ENCODE measurements at regions not wholly inside any gene's neighbourhood (a gene's known extent, or its start where the extent isn't known, plus 50 kb on each side); places are given as distances from the start of the nearest gene placed in this dataset.

DNA sequence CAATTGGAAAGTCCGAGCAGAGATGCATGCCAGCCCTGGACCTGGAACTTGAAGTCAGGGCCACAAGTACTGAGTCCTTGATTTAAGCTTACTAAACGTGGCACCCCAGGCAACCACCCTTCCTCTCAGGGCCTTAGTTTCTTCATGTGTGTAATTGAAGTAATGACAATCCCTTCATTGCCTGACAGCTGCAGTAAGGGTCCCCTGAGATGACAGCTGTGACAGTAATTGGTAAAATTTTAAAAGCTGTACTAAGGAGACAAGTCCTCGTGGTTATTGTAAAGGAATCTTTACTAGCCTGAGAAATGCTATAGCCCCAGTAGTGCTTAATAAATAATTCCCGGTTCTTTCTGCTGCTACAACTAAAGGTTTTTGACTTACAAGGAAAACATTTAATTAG, 175.1 kb upstream of the RADX start:
- Mint-ChIP-seq H3K9me3 (peaks cover 0 to 2% (median 0%) of the 10 kb centered on the region in 7 donors), H3K4me1 (no peaks in the 10 kb centered on the region)

DNA sequence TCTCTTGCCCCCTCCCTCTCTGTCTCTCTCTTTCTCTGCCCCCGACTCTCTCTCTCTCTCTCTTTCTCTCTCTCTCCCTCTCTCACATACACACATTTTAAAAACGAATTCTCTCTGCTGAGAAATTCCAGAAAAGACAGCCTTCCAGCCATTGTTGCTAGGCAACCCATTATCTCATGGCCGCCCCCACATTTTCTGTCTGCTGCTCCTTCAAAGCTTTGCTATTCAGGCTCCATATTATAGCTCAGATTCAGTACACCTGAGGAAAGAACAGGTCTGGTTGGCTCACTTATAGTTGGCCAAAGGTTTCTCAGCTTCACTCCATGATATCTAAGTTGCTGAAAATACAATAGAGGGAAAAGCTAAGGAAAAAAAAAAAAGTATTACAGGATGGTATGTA, 174.4 kb upstream of the RADX start:
- ATAC-seq (ENCODE audit: low read depth in 2 of 2) (no peak), DNase-seq (no peak)
- Histone ChIP-seq H3K4me3 (ENCODE audit: low read depth, low read length) (no peak overlapping the region), H3K4me1 (ENCODE audit: control insufficient read depth, insufficient read depth, low read length, poor library complexity, severe bottlenecking) (no peaks in the 10 kb centered on the region), H3K9me3 (ENCODE audit: control insufficient read depth in 2 of 2, low read length in 2 of 2) (no peaks in the 10 kb centered on the region), H3K36me3 (ENCODE audit: control insufficient read depth, insufficient read depth, low read length) (no peaks in the 10 kb centered on the region), H3K27ac (ENCODE audit: insufficient read depth, low read length, poor library complexity, severe bottlenecking) (no peak overlapping the region), H3K27me3 (ENCODE audit: control insufficient read depth, insufficient read depth, low read length) (peaks cover 2% of the 10 kb centered on the region)
- H3K9me3 Mint-ChIP-seq = peaks cover 0 to 2% (median 0%) of the 10 kb centered on the region in 7 donors
- H3K4me3 Mint-ChIP-seq = no peak overlapping the region
- no peaks in the 10 kb centered on the region for H3K27me3 Mint-ChIP-seq
- H3K27ac Mint-ChIP-seq = no peak overlapping the region
- H3K4me1 Mint-ChIP-seq = no peaks in the 10 kb centered on the region
- H3K36me3 Mint-ChIP-seq = no peaks in the 10 kb centered on the region

More for the DNA sequence above, 175.1 kb upstream of the RADX start:
- peaks cover 4% of the 10 kb centered on the region for H3K27me3 Mint-ChIP-seq
- H3K4me3 Mint-ChIP-seq = no peak overlapping the region
- DNase-seq (no peak), ATAC-seq (ENCODE audit: low read depth in 2 of 2) (no peak)
- H3K27ac ChIP-seq (ENCODE audit: insufficient read depth, low read length, poor library complexity, severe bottlenecking) = no peak overlapping the region
- peaks cover 2% of the 10 kb centered on the region for H3K27me3 ChIP-seq (ENCODE audit: control insufficient read depth, insufficient read depth, low read length)
- H3K4me1 ChIP-seq (ENCODE audit: control insufficient read depth, insufficient read depth, low read length, poor library complexity, severe bottlenecking) = no peaks in the 10 kb centered on the region
- no peaks in the 10 kb centered on the region for H3K36me3 ChIP-seq (ENCODE audit: control insufficient read depth, insufficient read depth, low read length)
- no peaks in the 10 kb centered on the region for H3K9me3 ChIP-seq (ENCODE audit: control insufficient read depth in 2 of 2, low read length in 2 of 2)
- no peak overlapping the region for H3K27ac Mint-ChIP-seq
- no peak overlapping the region for H3K4me3 ChIP-seq (ENCODE audit: low read depth, low read length)
- H3K36me3 Mint-ChIP-seq = no peaks in the 10 kb centered on the region

DNA sequence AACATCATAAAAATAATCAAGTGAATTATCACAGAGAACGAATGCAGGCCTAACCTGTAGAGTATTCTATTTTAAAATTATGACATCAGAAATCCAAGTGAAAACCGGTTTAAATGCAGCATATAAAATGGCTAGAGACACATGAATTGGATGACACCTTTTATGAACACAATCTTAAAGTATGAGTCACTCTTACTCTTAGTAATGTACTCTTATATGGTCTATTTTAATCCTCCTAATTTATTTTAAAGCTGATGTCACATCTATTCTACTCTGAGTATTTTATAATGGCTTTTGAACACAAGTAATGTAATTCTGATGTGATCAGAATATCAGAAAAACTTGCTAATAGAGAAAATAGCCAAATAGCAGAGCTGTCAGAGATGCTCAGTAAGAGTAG, 161.4 kb upstream of the RADX start:
- no peak for ATAC-seq (ENCODE audit: low read depth in 2 of 2)
- Histone ChIP-seq H3K27me3 (ENCODE audit: control insufficient read depth, insufficient read depth, low read length) (no peaks in the 10 kb centered on the region), H3K27ac (ENCODE audit: insufficient read depth, low read length, poor library complexity, severe bottlenecking) (no peak overlapping the region), H3K36me3 (ENCODE audit: control insufficient read depth, insufficient read depth, low read length) (no peaks in the 10 kb centered on the region), H3K9me3 (ENCODE audit: control insufficient read depth in 2 of 2, low read length in 2 of 2) (no peaks in the 10 kb centered on the region), H3K4me1 (ENCODE audit: control insufficient read depth, insufficient read depth, low read length, poor library complexity, severe bottlenecking) (no peaks in the 10 kb centered on the region), H3K4me3 (ENCODE audit: low read depth, low read length) (no peak overlapping the region)
- H3K4me1 Mint-ChIP-seq = no peaks in the 10 kb centered on the region
- DNase-seq = no peak
- peaks cover 4% of the 10 kb centered on the region for H3K27me3 Mint-ChIP-seq
- no peak overlapping the region for H3K27ac Mint-ChIP-seq
- no peaks in the 10 kb centered on the region for H3K36me3 Mint-ChIP-seq
- no peaks in the 10 kb centered on the region for H3K9me3 Mint-ChIP-seq
- H3K4me3 Mint-ChIP-seq = no peak overlapping the region

DNA sequence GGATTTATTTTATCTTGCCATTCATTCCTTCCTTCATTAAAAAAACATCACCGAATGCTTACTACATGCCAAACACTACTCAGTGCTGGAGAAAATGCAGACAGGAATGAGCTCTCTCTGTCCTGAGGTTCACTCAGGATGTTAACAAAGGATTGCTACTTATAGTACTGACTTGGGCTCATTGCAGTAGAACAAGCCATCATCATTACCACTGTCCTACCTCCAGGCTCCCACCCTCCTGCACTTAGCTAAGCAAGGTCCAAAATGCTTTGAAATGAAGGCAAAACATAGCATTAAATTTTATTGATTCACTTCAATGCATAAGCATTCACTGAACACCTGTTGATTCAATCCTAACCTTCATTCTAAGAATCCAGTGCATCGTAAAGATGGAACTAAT, 159.8 kb upstream of the RADX start:
- H3K9me3 Mint-ChIP-seq = no peaks in the 10 kb centered on the region
- no peak for DNase-seq
- H3K4me1 Mint-ChIP-seq = no peaks in the 10 kb centered on the region
- no peak overlapping the region for H3K4me3 Mint-ChIP-seq
- no peaks in the 10 kb centered on the region for H3K36me3 Mint-ChIP-seq
- ATAC-seq (ENCODE audit: low read depth in 2 of 2) = no peak
- H3K4me1 ChIP-seq (ENCODE audit: control insufficient read depth, insufficient read depth, low read length, poor library complexity, severe bottlenecking) = no peaks in the 10 kb centered on the region
- no peak overlapping the region for H3K27ac Mint-ChIP-seq
- no peaks in the 10 kb centered on the region for H3K27me3 ChIP-seq (ENCODE audit: control insufficient read depth, insufficient read depth, low read length)
- no peak overlapping the region for H3K4me3 ChIP-seq (ENCODE audit: low read depth, low read length)
- H3K27me3 Mint-ChIP-seq = peaks cover 4% of the 10 kb centered on the region
- H3K36me3 ChIP-seq (ENCODE audit: control insufficient read depth, insufficient read depth, low read length) = no peaks in the 10 kb centered on the region
- no peak overlapping the region for H3K27ac ChIP-seq (ENCODE audit: insufficient read depth, low read length, poor library complexity, severe bottlenecking)
- no peaks in the 10 kb centered on the region for H3K9me3 ChIP-seq (ENCODE audit: control insufficient read depth in 2 of 2, low read length in 2 of 2)

DNA sequence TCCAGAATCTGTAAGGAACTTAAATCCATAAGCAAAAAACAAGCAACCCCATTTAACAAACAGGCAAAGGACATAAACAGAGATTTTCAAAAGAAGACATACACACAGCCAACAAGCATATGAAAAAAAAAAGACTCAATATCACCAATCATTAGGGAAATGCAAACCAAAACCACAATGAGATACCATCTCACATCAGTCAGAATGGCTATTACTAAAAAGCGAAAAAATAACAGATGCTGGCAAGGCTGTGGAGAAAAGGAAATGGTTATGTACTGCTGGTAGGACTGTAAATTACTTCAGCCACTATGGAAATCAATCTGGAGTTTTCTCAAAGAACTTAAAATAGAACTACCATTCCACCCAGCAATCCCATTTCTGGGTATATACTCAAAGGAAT, 156.8 kb upstream of the RADX start:
- H3K4me1 Mint-ChIP-seq = no peaks in the 10 kb centered on the region

DNA sequence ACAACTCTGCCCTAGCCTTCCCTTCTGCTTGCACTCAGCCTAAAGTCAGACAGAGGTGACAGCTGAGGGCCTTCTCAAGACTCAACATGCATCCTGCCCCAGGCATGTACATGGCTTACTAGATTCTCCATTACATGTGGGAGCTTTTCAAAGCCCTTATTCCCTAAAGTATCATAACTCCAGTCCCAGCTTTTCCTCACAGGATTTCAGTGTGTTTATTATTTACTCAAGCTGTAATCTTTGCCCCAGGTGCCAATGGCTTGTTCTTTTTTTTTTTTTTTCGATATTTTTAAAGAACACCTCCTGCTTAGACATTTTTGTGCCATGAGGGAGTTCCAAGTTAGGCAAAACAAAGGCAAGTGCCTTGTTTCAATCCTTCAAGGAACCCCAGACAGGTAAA, 154.0 kb upstream of the RADX start:
- H3K36me3 ChIP-seq (ENCODE audit: control insufficient read depth, insufficient read depth, low read length) = no peaks in the 10 kb centered on the region

More for the DNA sequence above, 156.8 kb upstream of the RADX start:
- Histone ChIP-seq H3K27ac (ENCODE audit: insufficient read depth, low read length, poor library complexity, severe bottlenecking) (no peak overlapping the region), H3K27me3 (ENCODE audit: control insufficient read depth, insufficient read depth, low read length) (no peaks in the 10 kb centered on the region), H3K4me1 (ENCODE audit: control insufficient read depth, insufficient read depth, low read length, poor library complexity, severe bottlenecking) (no peaks in the 10 kb centered on the region), H3K4me3 (ENCODE audit: low read depth, low read length) (no peak overlapping the region), H3K9me3 (ENCODE audit: control insufficient read depth in 2 of 2, low read length in 2 of 2) (no peaks in the 10 kb centered on the region), H3K36me3 (ENCODE audit: control insufficient read depth, insufficient read depth, low read length) (no peaks in the 10 kb centered on the region)
- no peaks in the 10 kb centered on the region for H3K36me3 Mint-ChIP-seq
- H3K4me3 Mint-ChIP-seq = no peak overlapping the region
- peaks cover 4% of the 10 kb centered on the region for H3K27me3 Mint-ChIP-seq
- ATAC-seq (ENCODE audit: low read depth in 2 of 2) (no peak), DNase-seq (no peak)
- no peaks in the 10 kb centered on the region for H3K9me3 Mint-ChIP-seq
- H3K27ac Mint-ChIP-seq = no peak overlapping the region

DNA sequence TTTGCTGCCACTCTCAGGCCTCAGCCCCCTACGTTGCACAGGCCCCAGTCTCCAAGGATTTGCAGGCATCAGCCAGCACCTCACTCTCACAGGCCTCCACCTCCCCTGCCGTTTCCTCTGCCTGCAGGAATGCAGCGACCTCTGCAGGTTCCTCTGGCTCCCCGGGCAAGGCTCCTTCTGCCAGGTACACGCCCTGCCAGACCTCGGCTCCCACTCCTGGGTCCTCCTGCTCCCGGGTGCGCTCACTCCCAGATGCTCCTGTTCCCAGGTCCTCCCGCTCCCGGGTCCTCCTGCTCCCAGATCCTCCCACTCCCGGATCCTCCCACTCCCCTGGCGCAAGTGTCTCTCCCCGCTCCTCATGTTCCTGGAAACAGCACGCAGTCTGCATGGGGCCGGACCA, 144.4 kb upstream of the RADX start:
- H3K4me1 ChIP-seq (ENCODE audit: control insufficient read depth, insufficient read depth, low read length, poor library complexity, severe bottlenecking) = no peaks in the 10 kb centered on the region
- no peak overlapping the region for H3K4me3 Mint-ChIP-seq
- H3K9me3 Mint-ChIP-seq = peaks cover 0 to 2% (median 0%) of the 10 kb centered on the region in 7 donors
- H3K27me3 Mint-ChIP-seq = no peaks in the 10 kb centered on the region
- no peaks in the 10 kb centered on the region for H3K36me3 ChIP-seq (ENCODE audit: control insufficient read depth, insufficient read depth, low read length)
- no peaks in the 10 kb centered on the region for H3K4me1 Mint-ChIP-seq
- no peak overlapping the region for H3K27ac ChIP-seq (ENCODE audit: insufficient read depth, low read length, poor library complexity, severe bottlenecking)
- no peak overlapping the region for H3K27ac Mint-ChIP-seq
- no peak for DNase-seq
- no peaks in the 10 kb centered on the region for H3K9me3 ChIP-seq (ENCODE audit: control insufficient read depth in 2 of 2, low read length in 2 of 2)
- H3K36me3 Mint-ChIP-seq = no peaks in the 10 kb centered on the region
- no peaks in the 10 kb centered on the region for H3K27me3 ChIP-seq (ENCODE audit: control insufficient read depth, insufficient read depth, low read length)
- ATAC-seq (ENCODE audit: low read depth in 2 of 2) = no peak
- no peak overlapping the region for H3K4me3 ChIP-seq (ENCODE audit: low read depth, low read length)

More for the DNA sequence above, 154.0 kb upstream of the RADX start:
- ATAC-seq (ENCODE audit: low read depth in 2 of 2) (no peak), DNase-seq (no peak)
- Histone ChIP-seq H3K4me1 (ENCODE audit: control insufficient read depth, insufficient read depth, low read length, poor library complexity, severe bottlenecking) (no peaks in the 10 kb centered on the region), H3K27me3 (ENCODE audit: control insufficient read depth, insufficient read depth, low read length) (no peaks in the 10 kb centered on the region), H3K4me3 (ENCODE audit: low read depth, low read length) (no peak overlapping the region), H3K27ac (ENCODE audit: insufficient read depth, low read length, poor library complexity, severe bottlenecking) (no peak overlapping the region), H3K9me3 (ENCODE audit: control insufficient read depth in 2 of 2, low read length in 2 of 2) (no peaks in the 10 kb centered on the region)
- H3K27ac Mint-ChIP-seq = no peak overlapping the region
- peaks cover 4% of the 10 kb centered on the region for H3K27me3 Mint-ChIP-seq
- H3K9me3 Mint-ChIP-seq = peaks cover 0 to 3% (median 0%) of the 10 kb centered on the region in 7 donors
- no peaks in the 10 kb centered on the region for H3K36me3 Mint-ChIP-seq
- H3K4me1 Mint-ChIP-seq = no peaks in the 10 kb centered on the region
- H3K4me3 Mint-ChIP-seq = no peak overlapping the region

DNA sequence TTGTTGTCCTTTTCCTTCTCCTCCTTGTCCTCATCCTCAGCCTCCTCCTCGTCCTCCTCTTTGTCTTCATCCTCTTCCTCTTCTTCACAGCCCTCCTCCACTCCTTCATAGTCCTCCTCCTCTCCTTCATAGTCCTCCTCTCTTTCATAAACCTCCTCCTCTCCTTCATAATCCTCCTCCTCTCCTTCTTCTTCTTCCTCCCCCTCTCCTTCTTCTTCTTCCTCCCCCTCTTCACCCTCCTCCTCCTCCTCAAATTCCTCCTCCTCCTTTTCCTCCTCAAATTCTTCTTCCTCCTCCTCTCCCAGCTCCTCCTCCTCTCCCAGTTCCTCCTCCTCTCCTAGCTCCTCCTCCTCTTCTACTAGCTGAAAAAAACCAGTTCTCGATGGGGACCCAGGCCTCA, 143.8 kb upstream of the RADX start:
- H3K27ac Mint-ChIP-seq = no peak overlapping the region
- no peaks in the 10 kb centered on the region for H3K4me1 Mint-ChIP-seq
- H3K36me3 ChIP-seq (ENCODE audit: control insufficient read depth, insufficient read depth, low read length) = no peaks in the 10 kb centered on the region
- no peak overlapping the region for H3K27ac ChIP-seq (ENCODE audit: insufficient read depth, low read length, poor library complexity, severe bottlenecking)
- H3K4me1 ChIP-seq (ENCODE audit: control insufficient read depth, insufficient read depth, low read length, poor library complexity, severe bottlenecking) = no peaks in the 10 kb centered on the region
- H3K27me3 Mint-ChIP-seq = no peaks in the 10 kb centered on the region
- H3K9me3 Mint-ChIP-seq = peaks cover 0 to 2% (median 0%) of the 10 kb centered on the region in 7 donors
- H3K4me3 ChIP-seq (ENCODE audit: low read depth, low read length) = no peak overlapping the region
- no peaks in the 10 kb centered on the region for H3K9me3 ChIP-seq (ENCODE audit: control insufficient read depth in 2 of 2, low read length in 2 of 2)
- no peaks in the 10 kb centered on the region for H3K27me3 ChIP-seq (ENCODE audit: control insufficient read depth, insufficient read depth, low read length)
- DNase-seq = no peak
- H3K4me3 Mint-ChIP-seq = no peak overlapping the region
- ATAC-seq (ENCODE audit: low read depth in 2 of 2) = no peak
- H3K36me3 Mint-ChIP-seq = no peaks in the 10 kb centered on the region

All from CD4-positive, CD25-positive, alpha-beta regulatory T cell (primary cell).